GM12878 (cell line): ENCODE measurements at regions not wholly inside any gene's neighbourhood (a gene's known extent, or its start where the extent isn't known, plus 50 kb on each side); places are given as distances from the start of the nearest gene placed in this dataset.

Source experiments
- JUNB ChIP-seq: IDR thresholded peaks from 2 replicates; pipeline ENCODE4 v1.6.1; 2016; ENCODE audit warnings: antibody characterized with exemption, mild to moderate bottlenecking
- KAT2A ChIP-seq: conservative IDR thresholded peaks from 2 replicates; pipeline ENCODE4 v1.6.1; 2011; ENCODE audit warnings: low read depth, low read length; ENCODE audit not compliant: control insufficient read depth
- MXI1 ChIP-seq: fragments of 150-350 bp; IDR thresholded peaks from 2 replicates; pipeline ENCODE4 v1.6.1; 2011; ENCODE audit warnings: low read depth, mild to moderate bottlenecking, inconsistent platforms, low read length, improper control_type of control experiment
- PAX8 ChIP-seq: fragments of 450-650 bp; IDR thresholded peaks from 2 replicates; pipeline ENCODE4 v1.6.1; 2017; ENCODE audit warnings: mild to moderate bottlenecking, moderate library complexity
- POLR2A ChIP-seq: IDR thresholded peaks from 2 replicates; pipeline ENCODE4 v1.6.1; 2011; ENCODE audit warnings: low read depth, mild to moderate bottlenecking, low read length
- SMAD1 ChIP-seq: fragments of 450-650 bp; IDR thresholded peaks from 2 replicates; pipeline ENCODE4 v1.6.1; 2018; ENCODE audit warnings: mild to moderate bottlenecking, low read depth; ENCODE audit not compliant: partially characterized antibody
- SMARCA5 ChIP-seq: fragments of 450-650 bp; IDR thresholded peaks from 2 replicates; pipeline ENCODE4 v1.6.1; 2017; ENCODE audit warnings: mild to moderate bottlenecking
- SPI1 ChIP-seq: IDR thresholded peaks from 2 replicates; pipeline ENCODE4 v1.6.1; 2011; ENCODE audit warnings: low read depth, mild to moderate bottlenecking, low read length, moderate library complexity, borderline replicate concordance; ENCODE audit not compliant: insufficient read depth
- SUZ12 ChIP-seq: fragments of 200-600 bp; sonication (generic); IDR thresholded peaks from one replicate; pipeline ENCODE4 v1.6.1; 2018; ENCODE audit warnings: antibody characterized with exemption, mild to moderate bottlenecking; ENCODE audit not compliant: unreplicated experiment
- TCF7 ChIP-seq: IDR thresholded peaks from 2 replicates; pipeline ENCODE4 v1.6.1; 2014; ENCODE audit warnings: antibody characterized with exemption, borderline replicate concordance
- TF ChIP-seq, protein P1 (sequence below), 3 experiments: IDR thresholded peaks in 2 of 3; conservative IDR thresholded peaks in 1 of 3; 2 replicates each; pipeline ENCODE4 v1.5.1; 2011; ENCODE audit warnings: low read depth in 3 of 3, low read length in 3 of 3, mild to moderate bottlenecking in 3 of 3, control low read depth in 2 of 3, moderate library complexity in 2 of 3, inconsistent platforms in 1 of 3, mixed read lengths in 1 of 3; ENCODE audit not compliant: control insufficient read depth in 2 of 3, insufficient read depth in 1 of 3; ENCODE audit errors: extremely low read depth in 1 of 3
- TF ChIP-seq, protein P2 (sequence below): IDR thresholded peaks from 2 replicates; pipeline ENCODE4 v1.6.1; 2012; ENCODE audit warnings: low read depth, low read length, improper control_type of control experiment
- TF ChIP-seq, protein P3 (sequence below): fragments of 450-650 bp; IDR thresholded peaks from 2 replicates; pipeline ENCODE4 v1.6.1; 2018; ENCODE audit warnings: mild to moderate bottlenecking, low read depth, moderate library complexity; ENCODE audit not compliant: partially characterized antibody
- TF ChIP-seq, protein P4 (sequence below): IDR thresholded peaks from 2 replicates; pipeline ENCODE4 v1.6.1; 2011; ENCODE audit warnings: low read depth, low read length, improper control_type of control experiment, borderline replicate concordance

DNA sequence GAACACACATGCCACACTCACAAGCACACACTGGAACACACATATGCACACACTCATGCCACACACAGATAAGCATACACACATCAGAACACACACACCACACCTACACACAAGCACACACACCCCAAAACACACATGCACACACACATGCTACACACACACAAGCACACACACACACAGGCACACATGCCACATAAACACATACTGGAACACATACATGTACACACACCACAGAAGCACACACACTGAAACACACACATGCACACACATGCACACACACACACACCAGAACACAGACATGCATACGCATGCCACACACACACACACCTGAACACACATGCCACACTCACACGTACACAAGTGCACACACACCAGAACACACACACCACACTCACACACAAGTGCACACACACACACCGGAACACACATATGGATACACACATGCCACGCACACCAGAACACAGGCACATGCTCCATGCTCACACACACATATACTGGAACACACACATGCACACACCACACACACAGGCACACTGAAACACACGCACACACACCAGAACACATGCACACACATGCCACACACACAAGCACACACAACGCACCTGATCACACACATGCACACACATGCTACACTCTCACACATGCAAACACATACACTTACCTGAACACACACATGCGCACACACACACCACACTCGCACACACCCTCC is 78.0 kb upstream of the IRX4 start:
- TF ChIP-seq, protein P1, sequence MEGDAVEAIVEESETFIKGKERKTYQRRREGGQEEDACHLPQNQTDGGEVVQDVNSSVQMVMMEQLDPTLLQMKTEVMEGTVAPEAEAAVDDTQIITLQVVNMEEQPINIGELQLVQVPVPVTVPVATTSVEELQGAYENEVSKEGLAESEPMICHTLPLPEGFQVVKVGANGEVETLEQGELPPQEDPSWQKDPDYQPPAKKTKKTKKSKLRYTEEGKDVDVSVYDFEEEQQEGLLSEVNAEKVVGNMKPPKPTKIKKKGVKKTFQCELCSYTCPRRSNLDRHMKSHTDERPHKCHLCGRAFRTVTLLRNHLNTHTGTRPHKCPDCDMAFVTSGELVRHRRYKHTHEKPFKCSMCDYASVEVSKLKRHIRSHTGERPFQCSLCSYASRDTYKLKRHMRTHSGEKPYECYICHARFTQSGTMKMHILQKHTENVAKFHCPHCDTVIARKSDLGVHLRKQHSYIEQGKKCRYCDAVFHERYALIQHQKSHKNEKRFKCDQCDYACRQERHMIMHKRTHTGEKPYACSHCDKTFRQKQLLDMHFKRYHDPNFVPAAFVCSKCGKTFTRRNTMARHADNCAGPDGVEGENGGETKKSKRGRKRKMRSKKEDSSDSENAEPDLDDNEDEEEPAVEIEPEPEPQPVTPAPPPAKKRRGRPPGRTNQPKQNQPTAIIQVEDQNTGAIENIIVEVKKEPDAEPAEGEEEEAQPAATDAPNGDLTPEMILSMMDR (IDR thresholded peaks at IDR 0.05 in 2 of 3, conservative IDR thresholded peaks at IDR 0.05 in 1 of 3; ENCODE audit: control insufficient read depth in 2 of 3, extremely low read depth in 1 of 3, insufficient read depth in 1 of 3, low read depth in 3 of 3, low read length in 3 of 3), result no peak
- TF ChIP-seq, protein P2, sequence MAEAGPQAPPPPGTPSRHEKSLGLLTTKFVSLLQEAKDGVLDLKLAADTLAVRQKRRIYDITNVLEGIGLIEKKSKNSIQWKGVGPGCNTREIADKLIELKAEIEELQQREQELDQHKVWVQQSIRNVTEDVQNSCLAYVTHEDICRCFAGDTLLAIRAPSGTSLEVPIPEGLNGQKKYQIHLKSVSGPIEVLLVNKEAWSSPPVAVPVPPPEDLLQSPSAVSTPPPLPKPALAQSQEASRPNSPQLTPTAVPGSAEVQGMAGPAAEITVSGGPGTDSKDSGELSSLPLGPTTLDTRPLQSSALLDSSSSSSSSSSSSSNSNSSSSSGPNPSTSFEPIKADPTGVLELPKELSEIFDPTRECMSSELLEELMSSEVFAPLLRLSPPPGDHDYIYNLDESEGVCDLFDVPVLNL, result no peak
- TF ChIP-seq SPI1 (no peak), JUNB (no peak), SUZ12 (no peak), POLR2A (no peak), SMAD1 (no peak), SMARCA5 (no peak), MXI1 (no peak), TCF7 (no peak), KAT2A (no peak), PAX8 (no peak)
- TF ChIP-seq, protein P3, sequence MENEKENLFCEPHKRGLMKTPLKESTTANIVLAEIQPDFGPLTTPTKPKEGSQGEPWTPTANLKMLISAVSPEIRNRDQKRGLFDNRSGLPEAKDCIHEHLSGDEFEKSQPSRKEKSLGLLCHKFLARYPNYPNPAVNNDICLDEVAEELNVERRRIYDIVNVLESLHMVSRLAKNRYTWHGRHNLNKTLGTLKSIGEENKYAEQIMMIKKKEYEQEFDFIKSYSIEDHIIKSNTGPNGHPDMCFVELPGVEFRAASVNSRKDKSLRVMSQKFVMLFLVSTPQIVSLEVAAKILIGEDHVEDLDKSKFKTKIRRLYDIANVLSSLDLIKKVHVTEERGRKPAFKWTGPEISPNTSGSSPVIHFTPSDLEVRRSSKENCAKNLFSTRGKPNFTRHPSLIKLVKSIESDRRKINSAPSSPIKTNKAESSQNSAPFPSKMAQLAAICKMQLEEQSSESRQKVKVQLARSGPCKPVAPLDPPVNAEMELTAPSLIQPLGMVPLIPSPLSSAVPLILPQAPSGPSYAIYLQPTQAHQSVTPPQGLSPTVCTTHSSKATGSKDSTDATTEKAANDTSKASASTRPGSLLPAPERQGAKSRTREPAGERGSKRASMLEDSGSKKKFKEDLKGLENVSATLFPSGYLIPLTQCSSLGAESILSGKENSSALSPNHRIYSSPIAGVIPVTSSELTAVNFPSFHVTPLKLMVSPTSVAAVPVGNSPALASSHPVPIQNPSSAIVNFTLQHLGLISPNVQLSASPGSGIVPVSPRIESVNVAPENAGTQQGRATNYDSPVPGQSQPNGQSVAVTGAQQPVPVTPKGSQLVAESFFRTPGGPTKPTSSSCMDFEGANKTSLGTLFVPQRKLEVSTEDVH, result no peak
- TF ChIP-seq, protein P4, sequence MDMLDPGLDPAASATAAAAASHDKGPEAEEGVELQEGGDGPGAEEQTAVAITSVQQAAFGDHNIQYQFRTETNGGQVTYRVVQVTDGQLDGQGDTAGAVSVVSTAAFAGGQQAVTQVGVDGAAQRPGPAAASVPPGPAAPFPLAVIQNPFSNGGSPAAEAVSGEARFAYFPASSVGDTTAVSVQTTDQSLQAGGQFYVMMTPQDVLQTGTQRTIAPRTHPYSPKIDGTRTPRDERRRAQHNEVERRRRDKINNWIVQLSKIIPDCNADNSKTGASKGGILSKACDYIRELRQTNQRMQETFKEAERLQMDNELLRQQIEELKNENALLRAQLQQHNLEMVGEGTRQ, result no peak
